A549 (cell line): ENCODE measurements at regions not wholly inside any gene's neighbourhood (a gene's known extent, or its start where the extent isn't known, plus 50 kb on each side); places are given as distances from the start of the nearest gene placed in this dataset.

Experiments
- ATAC-seq, 2 experiments: fragments of 200-7000 bp in 1 of 2; fragments of >200 bp in 1 of 2; cut with Nextera tagmentation in 1 of 2; cut with Tn5 transposase in 1 of 2; 3 replicates each; pipeline versions ENCODE4 v1.8.0 to v1.9.1; 2018 to 2020; ENCODE audit warnings: mild to moderate bottlenecking in 1 of 2, moderate library complexity in 1 of 2
- CTCF ChIA-PET: fragments of 300-600 bp; sonication (Branson Sonifier 250); formaldehyde crosslinking; extraction: SDS; loops from one replicate; lab custom pipeline; 2021; ENCODE audit warnings: antibody characterized with exemption, inconsistent platforms; lab: Yijun Ruan, JAX
- POLR2A ChIA-PET: fragments of 350-600 bp; formaldehyde crosslinking; extraction: SDS; loops from one replicate; lab custom pipeline; 2021; ENCODE audit warnings: antibody characterized with exemption, inconsistent platforms; lab: Yijun Ruan, JAX
- DNase-seq, 2 experiments: peaks; one replicate each; pipeline versions ENCODE4 v3.0.0 to v3.0.0-alpha.2; 2011 to 2016; ENCODE audit warnings: low read depth in 1 of 2, low spot score in 1 of 2
- FAIRE-seq: peaks from 2 replicates; lab custom pipeline; 2011; peaks lifted over from hg19 to GRCh38; lab: Jason Lieb, UNC
- H3K27ac ChIP-seq, 2 experiments: fragments of >200 bp; sonication (Bioruptor Twin); formaldehyde crosslinking; 3 replicates each; pipeline ENCODE4 v1.5.1; 2016 to 2017
- H3K4me1 ChIP-seq: fragments of >200 bp; sonication (Bioruptor Twin); formaldehyde crosslinking; 3 replicates; pipeline ENCODE4 v1.6.1; 2016
- H3K4me2 ChIP-seq: fragments of >200 bp; sonication (Bioruptor Twin); formaldehyde crosslinking; 3 replicates; pipeline ENCODE4 v1.6.1; 2016
- H3K4me3 ChIP-seq: fragments of >200 bp; sonication (Bioruptor Twin); formaldehyde crosslinking; 3 replicates; pipeline ENCODE4 v1.5.1; 2016
- H3K9me3 ChIP-seq: fragments of >200 bp; sonication (Bioruptor Twin); formaldehyde crosslinking; 3 replicates; pipeline ENCODE4 v1.6.1; 2016
- BHLHE40 ChIP-seq: IDR thresholded peaks from 2 replicates; pipeline ENCODE4 v1.6.1; 2012; ENCODE audit warnings: low read depth, low read length, inconsistent platforms
- CEBPB ChIP-seq, 2 experiments: fragments of >200 bp in 1 of 2; sonication (Bioruptor Twin) in 1 of 2; formaldehyde crosslinking in 1 of 2; IDR thresholded peaks; 2 replicates each; pipeline ENCODE4 v1.6.1; 2012 to 2016
- EP300 ChIP-seq, 2 experiments: fragments of >200 bp; sonication (Bioruptor Twin); formaldehyde crosslinking; IDR thresholded peaks; 2 replicates in 1 of 2; 3 replicates in 1 of 2; pipeline ENCODE4 v1.6.1; 2016 to 2017
- ESRRA ChIP-seq: fragments of 150-350 bp; IDR thresholded peaks from 2 replicates; pipeline ENCODE4 v1.6.1; 2014; ENCODE audit warnings: mild to moderate bottlenecking, low read length, borderline replicate concordance
- FOSB ChIP-seq: fragments of 250-450 bp; sonication (Bioruptor Pico); IDR thresholded peaks from 2 replicates; pipeline ENCODE4 v1.5.0; 2020; ENCODE audit warnings: mild to moderate bottlenecking, moderate library complexity
- FOSL2 ChIP-seq, 2 experiments: fragments of 450-650 bp in 1 of 2; fragments of >200 bp in 1 of 2; sonication (Bioruptor Twin) in 1 of 2; formaldehyde crosslinking; IDR thresholded peaks; 2 replicates each; pipeline versions ENCODE4 v1.5.0 to v1.6.1; 2016 to 2020; ENCODE audit warnings: mild to moderate bottlenecking in 1 of 2, moderate library complexity in 1 of 2
- HDAC2 ChIP-seq: fragments of 200-600 bp; sonication (generic); IDR thresholded peaks from 2 replicates; pipeline ENCODE4 v1.6.1; 2016
- HEYL ChIP-seq: fragments of 250-450 bp; sonication (Bioruptor Pico); IDR thresholded peaks from 2 replicates; pipeline ENCODE4 v1.8.0; 2021; ENCODE audit warnings: mild to moderate bottlenecking, moderate library complexity
- HOXA7 ChIP-seq: fragments of 250-450 bp; sonication (Bioruptor Pico); IDR thresholded peaks from 2 replicates; pipeline ENCODE4 v1.5.0; 2020; ENCODE audit warnings: mild to moderate bottlenecking, moderate library complexity
- HOXB13 ChIP-seq: fragments of 250-450 bp; sonication (Bioruptor Pico); IDR thresholded peaks from 2 replicates; pipeline ENCODE4 v1.5.0; 2020; ENCODE audit warnings: low read depth, mild to moderate bottlenecking, moderate library complexity
- HOXB5 ChIP-seq: fragments of 250-450 bp; sonication (Bioruptor Pico); IDR thresholded peaks from 2 replicates; pipeline ENCODE4 v1.5.0; 2020; ENCODE audit warnings: mild to moderate bottlenecking, moderate library complexity
- KDM5A ChIP-seq: fragments of 200-600 bp; sonication (generic); IDR thresholded peaks from 2 replicates; pipeline ENCODE4 v1.6.1; 2016; ENCODE audit warnings: antibody characterized with exemption, mild to moderate bottlenecking
- MAFK ChIP-seq: fragments of 450-650 bp; IDR thresholded peaks from 2 replicates; pipeline ENCODE4 v1.6.1; 2014; ENCODE audit not compliant: partially characterized antibody
- NFE2L2 ChIP-seq: fragments of 150-350 bp; conservative IDR thresholded peaks from 2 replicates; pipeline ENCODE4 v1.6.1; 2014; ENCODE audit warnings: low read length
- NPAS2 ChIP-seq: fragments of 250-450 bp; sonication (Bioruptor Pico); IDR thresholded peaks from 2 replicates; pipeline ENCODE4 v1.8.0; 2022; ENCODE audit warnings: mild to moderate bottlenecking, moderate library complexity, borderline replicate concordance
- PHF8 ChIP-seq: fragments of 200-600 bp; sonication (generic); IDR thresholded peaks from 2 replicates; pipeline ENCODE4 v1.6.1; 2016; ENCODE audit warnings: low read depth, mild to moderate bottlenecking, antibody characterized with exemption, moderate library complexity, borderline replicate concordance
- POLR2A ChIP-seq: IDR thresholded peaks from 2 replicates; pipeline ENCODE4 v1.6.1; 2012; ENCODE audit warnings: mild to moderate bottlenecking, low read length
- RFX5 ChIP-seq: fragments of 450-650 bp; IDR thresholded peaks from 2 replicates; pipeline ENCODE4 v1.7.1; 2014; ENCODE audit warnings: antibody characterized with exemption, mild to moderate bottlenecking, moderate library complexity
- SMC3 ChIP-seq: fragments of >200 bp; sonication (Bioruptor Twin); formaldehyde crosslinking; IDR thresholded peaks from 3 replicates; pipeline ENCODE4 v1.6.1; 2018; ENCODE audit warnings: inconsistent platforms
- TP53 ChIP-seq: fragments of 250-450 bp; sonication (Bioruptor Pico); IDR thresholded peaks from 2 replicates; pipeline ENCODE4 v1.5.0; 2021; ENCODE audit warnings: mild to moderate bottlenecking, moderate library complexity
- ZC3H11A ChIP-seq: fragments of 450-650 bp; IDR thresholded peaks from 2 replicates; pipeline ENCODE4 v1.6.1; 2014; ENCODE audit warnings: antibody characterized with exemption, mild to moderate bottlenecking
- WGBS: methylation state at CpG from one replicate; pipeline ENCODE4 v1.1.6; 2017; ENCODE audit errors: missing lambda C conversion rate; 5-methylcytosine and 5-hydroxymethylcytosine counted together
- TF ChIP-seq, protein P1 (sequence below): fragments of 450-650 bp; IDR thresholded peaks from 2 replicates; pipeline ENCODE4 v1.6.1; 2014; ENCODE audit warnings: antibody characterized with exemption
- TF ChIP-seq, protein P2 (sequence below): fragments of 250-450 bp; sonication (Bioruptor Pico); IDR thresholded peaks from 2 replicates; pipeline ENCODE4 v1.5.0; 2021; ENCODE audit warnings: mild to moderate bottlenecking, moderate library complexity, borderline replicate concordance
- TF ChIP-seq, protein P3 (sequence below): IDR thresholded peaks from 2 replicates; pipeline ENCODE4 v1.6.1; 2012; ENCODE audit warnings: low read depth, borderline replicate concordance
- TF ChIP-seq, protein P4 (sequence below): fragments of >200 bp; sonication (Bioruptor Twin); formaldehyde crosslinking; IDR thresholded peaks from 3 replicates; pipeline ENCODE4 v1.5.1; 2016

DNA sequence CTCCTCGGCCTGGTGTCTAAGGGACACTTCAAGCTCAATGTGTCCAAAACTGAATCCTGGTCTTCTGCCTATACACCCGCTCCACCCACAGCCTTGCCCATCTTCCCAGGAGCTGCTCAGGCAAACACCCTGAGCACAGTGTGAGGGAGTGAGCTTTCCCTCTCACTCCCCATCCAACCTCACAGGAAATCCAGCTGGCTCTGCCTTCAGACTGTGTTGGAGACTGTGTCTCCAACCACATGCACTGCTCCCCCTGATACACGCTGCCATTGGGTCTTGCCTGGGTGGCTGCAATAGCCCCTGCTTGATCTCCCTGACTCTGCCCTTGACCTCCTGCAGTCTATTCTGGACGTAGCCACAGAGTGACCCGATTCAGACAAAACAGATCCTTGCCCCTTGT is 319.5 kb upstream of the MSX2 start:
- FAIRE-seq (no peak), DNase-seq (no peak), ATAC-seq (peak in 1 of 2 experiments; percentile 35; a peak in 2 of 6 replicates)
- no peak overlapping the region for H3K4me3 ChIP-seq
- POLR2A ChIA-PET, result no interaction called here
- H3K9me3 ChIP-seq, result peaks cover 3% of the 10 kb centered on the region; the same call in 1 of the 3 replicates
- no peaks in the 10 kb centered on the region for H3K4me1 ChIP-seq
- WGBS, result 35% methylated on average over 5 of the region's 5 CpGs
- no peak overlapping the region for H3K4me2 ChIP-seq
- CTCF ChIA-PET, result interaction anchor here (8.4 kb wide), 1 partner anchor 16 kb away, joined by 63 read pairs; no protein-coding TSS in a partner anchor
- TF ChIP-seq, protein P1, sequence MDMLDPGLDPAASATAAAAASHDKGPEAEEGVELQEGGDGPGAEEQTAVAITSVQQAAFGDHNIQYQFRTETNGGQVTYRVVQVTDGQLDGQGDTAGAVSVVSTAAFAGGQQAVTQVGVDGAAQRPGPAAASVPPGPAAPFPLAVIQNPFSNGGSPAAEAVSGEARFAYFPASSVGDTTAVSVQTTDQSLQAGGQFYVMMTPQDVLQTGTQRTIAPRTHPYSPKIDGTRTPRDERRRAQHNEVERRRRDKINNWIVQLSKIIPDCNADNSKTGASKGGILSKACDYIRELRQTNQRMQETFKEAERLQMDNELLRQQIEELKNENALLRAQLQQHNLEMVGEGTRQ, result no peak
- TF ChIP-seq ESRRA, result no peak
- TF ChIP-seq CEBPB (IDR thresholded peaks at IDR 0.05), result no peak
- no peak for TF ChIP-seq POLR2A
- TF ChIP-seq, protein P2, sequence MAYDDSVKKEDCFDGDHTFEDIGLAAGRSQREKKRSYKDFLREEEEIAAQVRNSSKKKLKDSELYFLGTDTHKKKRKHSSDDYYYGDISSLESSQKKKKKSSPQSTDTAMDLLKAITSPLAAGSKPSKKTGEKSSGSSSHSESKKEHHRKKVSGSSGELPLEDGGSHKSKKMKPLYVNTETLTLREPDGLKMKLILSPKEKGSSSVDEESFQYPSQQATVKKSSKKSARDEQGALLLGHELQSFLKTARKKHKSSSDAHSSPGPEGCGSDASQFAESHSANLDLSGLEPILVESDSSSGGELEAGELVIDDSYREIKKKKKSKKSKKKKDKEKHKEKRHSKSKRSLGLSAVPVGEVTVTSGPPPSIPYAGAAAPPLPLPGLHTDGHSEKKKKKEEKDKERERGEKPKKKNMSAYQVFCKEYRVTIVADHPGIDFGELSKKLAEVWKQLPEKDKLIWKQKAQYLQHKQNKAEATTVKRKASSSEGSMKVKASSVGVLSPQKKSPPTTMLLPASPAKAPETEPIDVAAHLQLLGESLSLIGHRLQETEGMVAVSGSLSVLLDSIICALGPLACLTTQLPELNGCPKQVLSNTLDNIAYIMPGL (CRISPR knock-in tag), result no peak
- TF ChIP-seq KDM5A, result no peak
- TF ChIP-seq NPAS2 (CRISPR knock-in tag), result no peak
- no peak for TF ChIP-seq MAFK
- H3K27ac ChIP-seq, result no peak overlapping the region

DNA sequence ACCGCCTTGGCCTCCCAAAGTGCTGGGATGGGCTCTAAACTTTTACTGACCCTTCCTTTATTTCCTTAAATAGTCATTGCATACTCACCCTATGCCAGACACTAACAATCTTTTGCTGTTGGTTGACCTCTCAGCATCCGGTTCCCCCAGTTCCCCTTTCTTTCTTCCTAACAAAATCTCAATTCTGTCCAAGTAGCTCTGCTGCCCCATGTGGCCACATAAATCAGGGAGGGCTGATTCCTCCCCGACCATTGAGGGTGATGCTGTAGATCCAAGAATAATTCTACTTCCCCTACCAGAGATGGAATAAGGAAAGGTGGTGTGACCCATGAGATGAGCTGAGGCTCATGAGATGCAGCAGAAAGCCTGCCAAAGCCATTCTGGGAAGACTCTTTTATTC is 315.3 kb upstream of the MSX2 start:
- Histone ChIP-seq H3K27ac (no peak overlapping the region), H3K4me3 (no peak overlapping the region), H3K9me3 (peaks cover 3% of the 10 kb centered on the region; the same call in 1 of the 3 replicates), H3K4me2 (no peak overlapping the region), H3K4me1 (peaks cover 36% of the 10 kb centered on the region; the same call in 2 of the 3 replicates)
- no peak for DNase-seq
- TF ChIP-seq, protein P3, sequence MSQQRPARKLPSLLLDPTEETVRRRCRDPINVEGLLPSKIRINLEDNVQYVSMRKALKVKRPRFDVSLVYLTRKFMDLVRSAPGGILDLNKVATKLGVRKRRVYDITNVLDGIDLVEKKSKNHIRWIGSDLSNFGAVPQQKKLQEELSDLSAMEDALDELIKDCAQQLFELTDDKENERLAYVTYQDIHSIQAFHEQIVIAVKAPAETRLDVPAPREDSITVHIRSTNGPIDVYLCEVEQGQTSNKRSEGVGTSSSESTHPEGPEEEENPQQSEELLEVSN, result no peak
- TF ChIP-seq SMC3 (no peak), RFX5 (no peak), TP53 (no peak), NFE2L2 (no peak)
- TF ChIP-seq, protein P4, sequence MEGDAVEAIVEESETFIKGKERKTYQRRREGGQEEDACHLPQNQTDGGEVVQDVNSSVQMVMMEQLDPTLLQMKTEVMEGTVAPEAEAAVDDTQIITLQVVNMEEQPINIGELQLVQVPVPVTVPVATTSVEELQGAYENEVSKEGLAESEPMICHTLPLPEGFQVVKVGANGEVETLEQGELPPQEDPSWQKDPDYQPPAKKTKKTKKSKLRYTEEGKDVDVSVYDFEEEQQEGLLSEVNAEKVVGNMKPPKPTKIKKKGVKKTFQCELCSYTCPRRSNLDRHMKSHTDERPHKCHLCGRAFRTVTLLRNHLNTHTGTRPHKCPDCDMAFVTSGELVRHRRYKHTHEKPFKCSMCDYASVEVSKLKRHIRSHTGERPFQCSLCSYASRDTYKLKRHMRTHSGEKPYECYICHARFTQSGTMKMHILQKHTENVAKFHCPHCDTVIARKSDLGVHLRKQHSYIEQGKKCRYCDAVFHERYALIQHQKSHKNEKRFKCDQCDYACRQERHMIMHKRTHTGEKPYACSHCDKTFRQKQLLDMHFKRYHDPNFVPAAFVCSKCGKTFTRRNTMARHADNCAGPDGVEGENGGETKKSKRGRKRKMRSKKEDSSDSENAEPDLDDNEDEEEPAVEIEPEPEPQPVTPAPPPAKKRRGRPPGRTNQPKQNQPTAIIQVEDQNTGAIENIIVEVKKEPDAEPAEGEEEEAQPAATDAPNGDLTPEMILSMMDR, result peak; percentile 5; the same call in 1 of the 3 replicates
- peak in 1 of 2 experiments; percentile 40; a peak in 2 of 6 replicates for ATAC-seq
- WGBS, result 50% methylated on average over 3 of the region's 3 CpGs
- FAIRE-seq, result peak; percentile 32
- POLR2A ChIA-PET, result no interaction called here
- CTCF ChIA-PET, result interaction anchor here (1.2 to 8.4 kb wide), 5 partner anchors 8 to 343 kb away, joined by 3 to 63 read pairs (median 6); no protein-coding TSS in a partner anchor

DNA sequence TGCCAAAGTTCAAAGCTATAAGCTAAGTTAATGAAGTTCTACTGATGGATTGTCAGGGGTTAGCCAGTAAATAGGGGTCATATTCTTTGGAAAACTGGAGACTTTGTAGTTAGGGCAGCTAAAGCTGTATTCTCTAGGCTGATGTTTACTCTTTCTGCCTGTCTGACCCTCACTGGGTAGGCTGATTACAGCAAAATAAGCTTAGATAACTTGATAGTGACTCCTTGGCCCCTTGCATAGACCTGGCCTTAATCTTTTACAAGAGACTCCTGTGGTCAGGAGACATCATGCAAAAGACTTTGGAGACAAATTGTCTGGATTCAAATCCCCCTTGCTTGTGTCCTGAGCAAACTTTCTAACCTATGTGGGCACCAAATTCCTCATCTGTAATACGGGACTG is 314.4 kb upstream of the MSX2 start:
- 35% methylated on average over 1 of the region's 1 CpG for WGBS
- TF ChIP-seq RFX5, result no peak
- no peak for TF ChIP-seq FOSB (CRISPR knock-in tag)
- no peak for TF ChIP-seq FOSL2 (IDR thresholded peaks at IDR 0.05)
- TF ChIP-seq FOSL2 (CRISPR knock-in tag; IDR thresholded peaks at IDR 0.05), result no peak
- TF ChIP-seq ZC3H11A, result no peak
- TF ChIP-seq HDAC2, result no peak
- no peak for TF ChIP-seq KDM5A
- no peak for TF ChIP-seq CEBPB (IDR thresholded peaks at IDR 0.05)
- TF ChIP-seq, protein P3, result no peak
- no peak for TF ChIP-seq NFE2L2
- TF ChIP-seq, protein P2 (CRISPR knock-in tag), result no peak
- no peak for TF ChIP-seq EP300 (IDR thresholded peaks at IDR 0.05)
- no peak for TF ChIP-seq HOXA7 (CRISPR knock-in tag)
- no peak for TF ChIP-seq PHF8
- no peak for TF ChIP-seq HEYL (CRISPR knock-in tag)
- no peak for TF ChIP-seq HOXB5 (CRISPR knock-in tag)
- TF ChIP-seq NPAS2 (CRISPR knock-in tag), result no peak
- TF ChIP-seq BHLHE40, result no peak
- TF ChIP-seq HOXB13 (CRISPR knock-in tag), result no peak
- DNase-seq (no peak), FAIRE-seq (no peak), ATAC-seq (no peak)
- no peak overlapping the region for H3K4me2 ChIP-seq
- H3K4me3 ChIP-seq, result no peak overlapping the region
- H3K4me1 ChIP-seq, result peaks cover 42% of the 10 kb centered on the region; the same call in 2 of the 3 replicates
- H3K9me3 ChIP-seq, result peaks cover 3% of the 10 kb centered on the region; the same call in 1 of the 3 replicates
- ChIA-PET POLR2A (no interaction called here), CTCF (interaction anchor here (1.1 to 8.4 kb wide), 7 partner anchors 7 to 342 kb away, joined by 3 to 63 read pairs (median 6); no protein-coding TSS in a partner anchor)
- peak overlapping the region in 1 of 2 experiments; percentile 50; a peak in 1 of 6 replicates for H3K27ac ChIP-seq
